Uterus (tissue), 3 donors: ENCODE measurements at regions not wholly inside any gene's neighbourhood (a gene's known extent, or its start where the extent isn't known, plus 50 kb on each side); places are given as distances from the start of the nearest gene placed in this dataset.

ENCODE experiments used
- DNase-seq, 2 donors: peaks; one replicate each; pipeline ENCODE4 v3.0.0-alpha.2; 2019 to 2020
- H3K27ac ChIP-seq, 2 donors: fragments of 200-600 bp; sonication (generic); 1 replicate in 1 of 2; 2 replicates in 1 of 2; pipeline ENCODE4 v1.5.1; 2016 to 2018
- H3K27me3 ChIP-seq, 2 donors: fragments of 200-600 bp; sonication (generic); one replicate each; pipeline ENCODE4 v1.5.1; 2018 to 2019; ENCODE audit warnings: control low read depth in 1 of 2
- H3K36me3 ChIP-seq, 2 donors: fragments of 200-600 bp; sonication (generic); one replicate each; pipeline ENCODE4 v1.5.1; 2019; ENCODE audit warnings: control low read depth in 1 of 2
- H3K4me1 ChIP-seq, 2 donors: fragments of 200-600 bp; sonication (generic); one replicate each; pipeline ENCODE4 v1.5.1; 2018 to 2019; ENCODE audit warnings: control low read depth in 1 of 2
- H3K4me3 ChIP-seq, 2 donors: fragments of 200-600 bp; sonication (generic); 1 replicate in 1 of 2; 2 replicates in 1 of 2; pipeline ENCODE4 v1.5.1; 2018 to 2019; ENCODE audit warnings: mild to moderate bottlenecking in 1 of 2
- H3K9me3 ChIP-seq, 2 donors: fragments of 200-600 bp; sonication (generic); one replicate each; pipeline ENCODE4 v1.5.1; 2019; ENCODE audit warnings: control low read depth in 1 of 2
- CTCF ChIP-seq, 4 experiments: fragments of 200-600 bp in 2 of 4; fragments of 450-650 bp in 2 of 4; sonication (generic) in 2 of 4; IDR thresholded peaks; one replicate each; pipeline ENCODE4 v1.5.1; 2016 to 2019; ENCODE audit warnings: antibody characterized with exemption in 4 of 4, mild to moderate bottlenecking in 2 of 4, moderate library complexity in 1 of 4
- POLR2A ChIP-seq, 2 donors: fragments of 450-650 bp; IDR thresholded peaks; one replicate each; pipeline ENCODE4 v1.6.1; 2016; ENCODE audit warnings: antibody characterized with exemption in 2 of 2, mild to moderate bottlenecking in 1 of 2, moderate library complexity in 1 of 2
- intact Hi-C: fragments of 100-400 bp; cut with DNase I; formaldehyde crosslinking; loops from one replicate; pipeline ENCODE4 v1.15.1; 2023; ENCODE audit warnings: low total_unique reads
- donor health status: DM: yes; HTN: yes; CAD: no.

- Histone ChIP-seq H3K4me1 (no peaks in the 10 kb centered on the region), H3K27ac (no peak overlapping the region), H3K4me3 (no peak overlapping the region), H3K36me3 (no peaks in the 10 kb centered on the region), H3K27me3 (no peaks in the 10 kb centered on the region), H3K9me3 (no peaks in the 10 kb centered on the region)
- TF ChIP-seq CTCF (IDR thresholded peaks at IDR 0.05) (no peak), POLR2A (IDR thresholded peaks at IDR 0.05) (no peak)
- DNase-seq: no peak
- intact Hi-C loops: no loop called here
These were observed 538.3 kb upstream of the CLINT1 start for GRCh38 chr5:158397278-158397677.

GRCh38 chr5:158394102-158394501 lies 535.2 kb upstream of the CLINT1 start:
- no peaks in the 10 kb centered on the region for H3K36me3 ChIP-seq
- no peak overlapping the region for H3K27ac ChIP-seq
- TF ChIP-seq POLR2A (IDR thresholded peaks at IDR 0.05) (no peak), CTCF (IDR thresholded peaks at IDR 0.05) (no peak)
- H3K4me3 ChIP-seq: no peak overlapping the region
- intact Hi-C loops: no loop called here
- no peaks in the 10 kb centered on the region for H3K4me1 ChIP-seq
- DNase-seq: no peak
- no peaks in the 10 kb centered on the region for H3K9me3 ChIP-seq
- no peaks in the 10 kb centered on the region for H3K27me3 ChIP-seq

GRCh38 chr5:158393457-158393856 lies 534.5 kb upstream of the CLINT1 start:
- no peaks in the 10 kb centered on the region for H3K36me3 ChIP-seq

GRCh38 chr5:158392753-158393152 lies 533.8 kb upstream of the CLINT1 start:
- Histone ChIP-seq H3K4me3 (no peak overlapping the region), H3K27ac (no peak overlapping the region), H3K27me3 (no peaks in the 10 kb centered on the region), H3K4me1 (no peaks in the 10 kb centered on the region), H3K36me3 (no peaks in the 10 kb centered on the region), H3K9me3 (no peaks in the 10 kb centered on the region)
- intact Hi-C loops: no loop called here
- TF ChIP-seq CTCF (IDR thresholded peaks at IDR 0.05) (no peak), POLR2A (IDR thresholded peaks at IDR 0.05) (no peak)
- no peak for DNase-seq

More at GRCh38 chr5:158393457-158393856, 534.5 kb upstream of the CLINT1 start:
- DNase-seq: no peak
- intact Hi-C loops: no loop called here
- H3K27me3 ChIP-seq: no peaks in the 10 kb centered on the region
- no peak overlapping the region for H3K4me3 ChIP-seq
- H3K4me1 ChIP-seq: no peaks in the 10 kb centered on the region
- no peaks in the 10 kb centered on the region for H3K9me3 ChIP-seq
- no peak overlapping the region for H3K27ac ChIP-seq
- no peak for TF ChIP-seq POLR2A (IDR thresholded peaks at IDR 0.05)
- no peak for TF ChIP-seq CTCF (IDR thresholded peaks at IDR 0.05)

GRCh38 chr5:158390577-158390976 lies 531.6 kb upstream of the CLINT1 start:
- no peaks in the 10 kb centered on the region for H3K27me3 ChIP-seq
- intact Hi-C loops: no loop called here
- no peak overlapping the region for H3K27ac ChIP-seq
- no peak for DNase-seq
- H3K9me3 ChIP-seq: no peaks in the 10 kb centered on the region
- no peaks in the 10 kb centered on the region for H3K4me1 ChIP-seq
- TF ChIP-seq POLR2A (IDR thresholded peaks at IDR 0.05): no peak
- TF ChIP-seq CTCF (IDR thresholded peaks at IDR 0.05): no peak
- H3K4me3 ChIP-seq: no peak overlapping the region
- H3K36me3 ChIP-seq: no peaks in the 10 kb centered on the region
